ENCODE measurements at regions not wholly inside any gene's neighbourhood (a gene's known extent, or its start where the extent isn't known, plus 50 kb on each side); places are given as distances from the start of the nearest gene placed in this dataset.
"Not testable (repeated sequence)": the region's sequence is repeated elsewhere in the genome, so short reads cannot be mapped to it uniquely, and the experiment has no call there.

GRCh38 chr22:48302657-48303368, 1524.9 kb downstream of the BRD1 start:
- DNase-seq, result no peak

- DNase-seq, result no peak
Measured at GRCh38 chr22:48301908-48302307, 1525.8 kb downstream of the BRD1 start.

DNA sequence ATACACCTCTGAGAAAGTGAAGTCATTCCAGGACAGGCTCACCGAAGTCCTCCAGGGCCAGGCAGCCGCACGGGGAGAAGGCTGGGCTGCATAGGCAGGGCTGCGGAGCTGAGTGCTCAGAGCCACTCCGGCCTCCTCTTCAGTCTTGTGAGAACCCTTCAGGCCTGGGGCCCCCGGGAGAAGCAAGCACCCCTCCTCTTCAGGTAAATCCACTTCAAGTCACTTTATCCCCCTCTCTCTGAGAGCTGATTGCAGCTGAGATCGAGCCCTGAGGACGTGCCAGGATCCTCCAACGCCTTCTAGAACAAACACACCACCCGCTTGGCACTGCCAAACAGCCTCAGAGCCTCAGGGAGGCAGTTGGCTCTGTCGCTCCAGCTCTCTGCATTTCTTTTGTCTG, 1526.3 kb downstream of the BRD1 start:
- DNase-seq, result no peak

- no peak for DNase-seq
Measured at GRCh38 chr22:48300877-48301276, 1526.8 kb downstream of the BRD1 start.

- no peak for DNase-seq
Measured at GRCh38 chr22:48299801-48300200, 1527.9 kb downstream of the BRD1 start.

GRCh38 chr22:48299124-48299523, 1528.5 kb downstream of the BRD1 start:
- DNase-seq, result no peak

- DNase-seq, result no peak
Measured at GRCh38 chr22:48297296-48297695, 1530.4 kb downstream of the BRD1 start.

- DNase-seq, result not testable (repeated sequence)
Measured at GRCh38 chr22:48289954-48290353, 1527.5 kb downstream of the TBC1D22A start.

GRCh38 chr22:48288376-48288940, 1526.0 kb downstream of the TBC1D22A start:
- DNase-seq, result no peak

- DNase-seq, result no peak
Measured at GRCh38 chr22:48287031-48287430, 1524.6 kb downstream of the TBC1D22A start.

DNA sequence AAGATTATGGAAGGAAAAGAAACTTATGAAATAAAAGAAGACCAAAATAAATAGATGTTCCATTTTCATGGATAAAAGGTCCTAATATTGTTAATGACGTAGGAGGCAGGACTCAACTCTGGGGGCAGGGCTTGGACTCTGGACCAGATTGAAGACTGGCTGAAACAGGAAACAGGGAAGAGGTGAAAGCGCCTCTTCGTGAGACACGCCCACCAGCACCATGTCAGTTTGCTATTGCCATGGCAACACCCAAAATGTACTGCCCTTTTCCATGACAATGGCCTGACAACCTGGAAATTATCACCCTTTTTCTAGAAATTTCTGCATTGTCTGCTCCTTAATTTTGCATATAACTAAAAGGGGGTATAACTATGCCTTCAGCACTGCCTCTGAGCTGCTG, 1522.2 kb downstream of the TBC1D22A start:
- no peak for DNase-seq

GRCh38 chr22:48282804-48283203, 1520.4 kb downstream of the TBC1D22A start:
- DNase-seq, result no peak

DNA sequence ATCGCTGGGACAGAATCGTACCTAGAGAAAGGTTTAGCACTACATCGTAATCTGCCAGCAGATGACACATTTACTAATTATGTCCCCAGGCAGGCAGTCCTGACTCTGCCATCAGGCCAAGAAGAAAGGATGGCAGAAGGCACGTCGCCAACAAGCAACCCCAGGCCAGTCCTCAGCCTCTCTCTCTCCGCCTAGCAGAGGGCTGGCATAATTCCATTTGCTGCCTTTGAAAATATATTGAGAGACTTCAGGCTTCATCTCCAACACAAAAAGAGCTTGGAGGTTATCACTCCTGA, 1517.0 kb downstream of the TBC1D22A start:
- DNase-seq, result no peak

DNA sequence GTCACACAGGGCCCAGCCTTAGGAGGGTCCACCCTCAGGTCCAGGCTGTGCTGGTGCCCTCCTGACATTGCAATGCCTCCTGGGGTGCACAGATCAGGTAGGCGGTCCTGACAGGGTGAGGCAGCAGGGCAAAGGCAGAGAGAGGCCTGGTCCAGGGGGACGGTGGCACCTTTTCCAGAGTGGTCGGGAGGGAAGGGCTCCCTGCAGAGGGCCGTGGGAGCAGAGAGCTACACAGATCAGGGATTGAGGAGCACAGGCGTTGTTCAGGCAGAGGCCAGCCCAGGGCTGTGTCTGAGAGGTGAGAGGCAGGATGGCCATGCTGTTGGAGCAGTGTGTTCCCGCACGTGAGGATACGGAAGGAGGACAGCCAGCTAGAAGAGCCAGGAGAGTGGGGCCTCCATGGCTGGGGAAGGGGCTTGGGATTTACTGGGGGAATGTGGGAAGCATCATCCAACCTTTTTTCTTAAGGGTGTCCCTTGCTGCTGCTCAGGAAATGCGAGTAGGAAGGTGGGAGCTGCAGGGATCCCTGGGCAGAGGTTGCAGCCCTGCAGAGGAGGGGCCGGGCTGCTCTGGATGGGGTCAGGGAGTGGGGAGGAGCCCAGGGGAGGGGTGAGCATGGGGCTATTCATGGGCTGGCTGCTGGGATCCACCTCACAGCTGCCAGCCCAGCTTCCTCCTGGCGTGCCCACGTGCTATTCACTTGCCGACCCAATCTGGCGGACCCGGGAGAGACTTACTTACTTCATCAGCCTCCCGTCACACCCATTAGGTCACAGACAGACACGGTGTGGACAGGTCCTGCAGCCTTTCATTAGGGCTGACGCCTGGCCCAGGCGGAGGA, 1516.4 kb downstream of the TBC1D22A start:
- no peak for DNase-seq

DNA sequence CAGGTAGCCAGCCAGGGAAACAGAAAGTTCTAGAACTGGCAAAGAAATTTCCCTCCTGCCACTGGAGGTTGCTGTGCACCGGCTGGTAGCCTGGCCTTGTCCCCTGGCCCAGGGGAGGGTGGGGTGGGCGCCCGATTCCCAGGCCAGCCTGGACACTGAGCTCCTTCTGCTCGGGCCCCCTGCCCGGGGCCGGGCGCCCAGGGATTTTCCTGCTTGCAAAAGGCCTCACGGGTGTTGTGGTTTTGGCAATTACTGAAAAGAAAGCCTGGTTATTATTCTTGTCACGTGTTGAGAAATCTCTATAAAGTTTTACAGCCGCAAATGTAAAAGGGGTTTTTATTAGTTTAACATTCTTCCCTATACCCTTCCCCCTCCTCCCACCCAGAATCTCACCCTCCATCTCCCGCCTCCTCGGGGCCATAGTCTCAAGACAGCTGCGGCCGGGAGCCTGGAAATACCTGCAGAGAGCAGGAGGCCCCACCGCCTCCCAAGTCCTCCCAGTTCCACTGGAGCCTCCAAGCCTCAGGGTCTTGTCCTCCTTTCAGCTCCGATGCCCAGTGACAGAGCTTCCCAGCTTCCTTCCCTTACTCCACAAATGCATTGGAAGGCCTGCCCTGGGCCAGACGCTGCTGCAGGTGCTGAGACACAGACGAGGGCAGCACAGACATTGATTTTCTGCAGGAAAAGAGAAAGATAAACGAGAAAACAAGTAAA, 1515.6 kb downstream of the TBC1D22A start:
- no peak for DNase-seq

GRCh38 chr22:48276994-48277867, 1514.8 kb downstream of the TBC1D22A start:
- DNase-seq, result no peak

DNA sequence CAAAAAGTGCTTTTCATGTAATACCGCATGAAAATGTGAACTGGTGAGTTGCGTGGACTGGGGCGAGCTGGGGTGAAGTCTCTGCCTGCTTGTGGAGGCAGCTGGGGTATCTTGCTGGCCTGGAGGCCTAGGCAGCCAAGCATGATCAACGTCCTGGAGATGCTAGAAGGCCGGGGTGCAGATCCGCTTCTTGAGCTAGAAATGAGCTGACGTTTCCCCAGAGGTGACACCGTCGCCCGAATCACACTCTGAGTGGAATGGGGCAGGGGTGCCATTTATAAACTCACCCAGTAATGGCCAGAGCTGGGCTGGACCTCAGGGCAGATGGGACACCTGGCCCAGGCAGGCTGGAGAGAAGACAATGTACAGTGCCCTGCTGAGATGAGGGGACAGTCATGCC, 1513.0 kb downstream of the TBC1D22A start:
- no peak for DNase-seq

- no peak for DNase-seq
Measured at GRCh38 chr22:48270731-48271130, 1508.3 kb downstream of the TBC1D22A start.

GRCh38 chr22:48268771-48269552, 1506.5 kb downstream of the TBC1D22A start:
- no peak for DNase-seq

DNA sequence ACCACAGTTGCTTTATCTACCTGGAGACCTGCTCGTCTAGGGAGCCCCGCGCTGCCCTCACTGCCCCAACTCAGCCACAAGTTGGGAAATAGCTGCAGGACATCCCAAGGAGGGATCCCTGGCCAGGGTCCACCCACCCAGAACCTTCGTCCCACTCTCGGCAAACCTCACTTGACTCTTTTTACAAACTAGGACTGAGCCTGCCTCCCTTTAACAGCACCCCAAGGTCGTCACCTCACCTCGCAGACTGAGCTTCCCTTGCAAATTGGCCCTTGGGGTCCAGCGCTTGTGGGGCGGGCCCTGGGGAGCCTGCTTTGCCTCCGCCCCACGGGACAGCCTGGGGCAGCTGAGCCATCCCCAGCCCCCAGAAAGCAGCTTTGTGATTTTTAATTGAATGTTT, 1505.8 kb downstream of the TBC1D22A start:
- no peak for DNase-seq

- DNase-seq, result no peak
Measured at GRCh38 chr22:48267681-48268080, 1505.2 kb downstream of the TBC1D22A start.

Measured in activated CD4-positive, alpha-beta T cell treated with anti-CD3 and anti-CD28 coated beads, Interleukin-2, amount 50 U/mL, for 16 hours (primary cell).